Kidney epithelial cell (primary cell): ENCODE measurements at regions not wholly inside any gene's neighbourhood (a gene's known extent, or its start where the extent isn't known, plus 50 kb on each side); places are given as distances from the start of the nearest gene placed in this dataset.
A peak's percentile ranks its signal among the peaks of the same experiment; 100 is the strongest.

Experiments
- DNase-seq: peaks from one replicate; pipeline ENCODE4 v3.0.0-alpha.2; 2010; ENCODE audit warnings: low read depth
- H3K27me3 ChIP-seq: 2 replicates; pipeline ENCODE4 v1.6.0; 2011; ENCODE audit warnings: low read length; ENCODE audit not compliant: control insufficient read depth, insufficient read depth
- H3K36me3 ChIP-seq: 2 replicates; pipeline ENCODE4 v1.5.1; 2011; ENCODE audit warnings: low read length; ENCODE audit not compliant: control insufficient read depth, insufficient read depth
- H3K4me3 ChIP-seq: 2 replicates; pipeline ENCODE4 v1.5.1; 2011; ENCODE audit warnings: low read depth, mild to moderate bottlenecking, control low read depth, low read length
- CTCF ChIP-seq: IDR thresholded peaks from 2 replicates; pipeline ENCODE4 v1.5.1; 2011; ENCODE audit warnings: mild to moderate bottlenecking, moderate library complexity, low read length, control low read depth, inconsistent platforms; ENCODE audit not compliant: insufficient read depth, poor library complexity, severe bottlenecking

GRCh38 chr4:111064342-111064993 is 441.6 kb upstream of the PITX2 start:
- DNase-seq, result peak; percentile 97
- Histone ChIP-seq H3K27me3 (no peaks in the 10 kb centered on the region), H3K4me3 (no peak overlapping the region), H3K36me3 (no peaks in the 10 kb centered on the region)
- TF ChIP-seq CTCF, result no peak

GRCh38 chr4:111066001-111066400 is 443.1 kb upstream of the PITX2 start:
- no peak for TF ChIP-seq CTCF
- H3K36me3 ChIP-seq, result no peaks in the 10 kb centered on the region
- H3K27me3 ChIP-seq, result no peaks in the 10 kb centered on the region
- no peak overlapping the region for H3K4me3 ChIP-seq
- DNase-seq, result peak; percentile 59

GRCh38 chr4:111066447-111066846 is 443.6 kb upstream of the PITX2 start:
- TF ChIP-seq CTCF, result no peak
- Histone ChIP-seq H3K36me3 (no peaks in the 10 kb centered on the region), H3K27me3 (no peaks in the 10 kb centered on the region), H3K4me3 (no peak overlapping the region)
- DNase-seq, result no peak

GRCh38 chr4:111066887-111067286 is 444.0 kb upstream of the PITX2 start:
- Histone ChIP-seq H3K36me3 (no peaks in the 10 kb centered on the region), H3K4me3 (no peak overlapping the region), H3K27me3 (no peaks in the 10 kb centered on the region)
- DNase-seq, result peak; percentile 34
- no peak for TF ChIP-seq CTCF

- H3K4me3 ChIP-seq, result no peak overlapping the region
- TF ChIP-seq CTCF, result no peak
- DNase-seq, result no peak
- H3K27me3 ChIP-seq, result no peaks in the 10 kb centered on the region
- no peaks in the 10 kb centered on the region for H3K36me3 ChIP-seq
Measured at GRCh38 chr4:111068883-111069282, 446.0 kb upstream of the PITX2 start.

- TF ChIP-seq CTCF, result no peak
- Histone ChIP-seq H3K27me3 (no peaks in the 10 kb centered on the region), H3K36me3 (no peaks in the 10 kb centered on the region), H3K4me3 (no peak overlapping the region)
- no peak for DNase-seq
Measured at GRCh38 chr4:111070390-111070789, 447.5 kb upstream of the PITX2 start.
